Activated B cell treated with CpG ODN at 0.5 μM for 24 hours (primary cell): ENCODE measurements at regions not wholly inside any gene's neighbourhood (a gene's known extent, or its start where the extent isn't known, plus 50 kb on each side); places are given as distances from the start of the nearest gene placed in this dataset.

ENCODE experiments used
- ATAC-seq: fragments of 200-7000 bp; cut with Tn5 transposase; one replicate; pipeline ENCODE4 v1.10.0; 2021; ENCODE audit warnings: low read depth, mild to moderate bottlenecking, moderate library complexity
- CTCF ChIA-PET: fragments of 350-600 bp; sonication (Branson Sonifier 250); formaldehyde crosslinking; loops from one replicate; lab custom pipeline; 2021; ENCODE audit warnings: antibody characterized with exemption; lab: Charles Lee
- POLR2A ChIA-PET: fragments of 350-600 bp; sonication (Branson Sonifier 250); formaldehyde crosslinking; loops from one replicate; lab custom pipeline; 2021; ENCODE audit warnings: antibody characterized with exemption; lab: Charles Lee
- DNase-seq: peaks from one replicate; pipeline ENCODE4 v3.0.0; 2022
- H3K27ac Mint-ChIP-seq: one replicate; pipeline ENCODE4 v1.8.0; 2020; ENCODE audit warnings: mixed read lengths
- H3K27me3 Mint-ChIP-seq: one replicate; pipeline ENCODE4 v1.8.0; 2021; ENCODE audit warnings: mixed read lengths
- H3K36me3 Mint-ChIP-seq: one replicate; pipeline ENCODE4 v1.8.0; 2021; ENCODE audit warnings: low read depth, mixed read lengths
- H3K4me1 Mint-ChIP-seq: one replicate; pipeline ENCODE4 v1.8.0; 2021; ENCODE audit warnings: mixed read lengths
- H3K4me3 Mint-ChIP-seq: one replicate; pipeline ENCODE4 v1.8.0; 2020; ENCODE audit warnings: mild to moderate bottlenecking, mixed read lengths
- H3K9me3 Mint-ChIP-seq: one replicate; pipeline ENCODE4 v1.8.0; 2020; ENCODE audit warnings: mixed read lengths
- intact Hi-C: fragments of 100-400 bp; cut with micrococcal nuclease; formaldehyde crosslinking; loops from one replicate; pipeline ENCODE4 v1.15.1; 2024
- TF ChIP-seq, protein P1 (sequence below): fragments of 200-600 bp; IDR thresholded peaks from one replicate; pipeline ENCODE4 v1.8.0; 2022; ENCODE audit warnings: antibody characterized with exemption, mild to moderate bottlenecking

DNA sequence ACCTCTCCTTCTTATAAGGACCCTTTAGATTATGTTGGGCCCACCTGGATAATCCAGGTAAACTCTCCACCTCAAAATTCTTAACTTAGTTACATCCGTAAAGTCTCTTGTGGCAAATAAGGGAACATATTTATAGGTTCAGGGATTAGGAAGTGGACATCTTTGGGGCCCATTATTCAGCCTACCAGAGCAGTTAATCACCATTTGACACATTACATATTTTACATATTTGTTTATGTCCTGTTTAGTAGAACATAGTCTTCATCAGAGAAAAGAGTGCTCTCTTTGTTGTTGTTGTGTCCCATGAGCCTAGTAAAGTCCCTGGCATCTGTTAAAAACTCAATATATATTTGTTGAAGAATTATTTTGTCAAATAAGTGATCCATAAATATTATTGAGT lies 134.0 kb upstream of the SPATS2L start:
- intact Hi-C loops = no loop called here
- Mint-ChIP-seq H3K9me3 (no peaks in the 10 kb centered on the region), H3K27me3 (peaks cover 3% of the 10 kb centered on the region), H3K4me3 (no peak overlapping the region), H3K27ac (no peak overlapping the region), H3K36me3 (no peaks in the 10 kb centered on the region), H3K4me1 (no peaks in the 10 kb centered on the region)
- TF ChIP-seq, protein P1, sequence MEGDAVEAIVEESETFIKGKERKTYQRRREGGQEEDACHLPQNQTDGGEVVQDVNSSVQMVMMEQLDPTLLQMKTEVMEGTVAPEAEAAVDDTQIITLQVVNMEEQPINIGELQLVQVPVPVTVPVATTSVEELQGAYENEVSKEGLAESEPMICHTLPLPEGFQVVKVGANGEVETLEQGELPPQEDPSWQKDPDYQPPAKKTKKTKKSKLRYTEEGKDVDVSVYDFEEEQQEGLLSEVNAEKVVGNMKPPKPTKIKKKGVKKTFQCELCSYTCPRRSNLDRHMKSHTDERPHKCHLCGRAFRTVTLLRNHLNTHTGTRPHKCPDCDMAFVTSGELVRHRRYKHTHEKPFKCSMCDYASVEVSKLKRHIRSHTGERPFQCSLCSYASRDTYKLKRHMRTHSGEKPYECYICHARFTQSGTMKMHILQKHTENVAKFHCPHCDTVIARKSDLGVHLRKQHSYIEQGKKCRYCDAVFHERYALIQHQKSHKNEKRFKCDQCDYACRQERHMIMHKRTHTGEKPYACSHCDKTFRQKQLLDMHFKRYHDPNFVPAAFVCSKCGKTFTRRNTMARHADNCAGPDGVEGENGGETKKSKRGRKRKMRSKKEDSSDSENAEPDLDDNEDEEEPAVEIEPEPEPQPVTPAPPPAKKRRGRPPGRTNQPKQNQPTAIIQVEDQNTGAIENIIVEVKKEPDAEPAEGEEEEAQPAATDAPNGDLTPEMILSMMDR = no peak
- DNase-seq = no peak
- POLR2A ChIA-PET = no interaction called here
- CTCF ChIA-PET = no interaction called here
- no peak for ATAC-seq

DNA sequence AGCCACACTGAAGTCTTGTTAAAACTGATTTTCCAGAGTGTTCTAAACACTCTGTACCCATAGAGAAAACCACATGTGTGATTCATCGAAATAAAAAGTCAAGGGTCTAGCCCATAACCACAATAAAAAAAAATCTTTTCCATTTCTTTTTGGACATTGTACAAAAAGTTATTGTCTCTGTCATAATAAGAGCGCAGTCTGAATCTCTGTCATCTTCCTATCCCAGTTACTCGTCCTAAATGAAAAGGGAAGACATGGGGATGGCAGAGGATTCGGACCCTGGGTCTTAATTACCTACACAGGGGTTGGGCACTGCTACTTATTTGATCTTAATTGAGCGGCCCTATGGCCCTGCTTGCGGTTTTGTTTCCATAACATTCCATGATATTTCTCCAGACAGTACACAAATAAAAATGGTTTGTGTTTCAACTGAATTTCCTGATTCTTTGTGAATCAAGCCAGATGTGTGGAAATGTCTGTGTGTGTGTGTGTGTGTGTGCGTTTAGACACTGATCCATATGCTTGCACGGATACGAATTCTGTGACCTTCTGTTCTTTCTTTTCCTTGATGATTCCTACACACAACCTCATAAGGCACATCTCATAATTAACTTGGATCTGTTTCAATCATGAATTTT lies 133.4 kb upstream of the SPATS2L start:
- Mint-ChIP-seq H3K27me3 (peaks cover 3% of the 10 kb centered on the region), H3K36me3 (no peaks in the 10 kb centered on the region), H3K9me3 (no peaks in the 10 kb centered on the region), H3K4me1 (no peaks in the 10 kb centered on the region), H3K27ac (no peak overlapping the region), H3K4me3 (no peak overlapping the region)
- DNase-seq (no peak), ATAC-seq (no peak)
- ChIA-PET POLR2A (no interaction called here), CTCF (no interaction called here)
- intact Hi-C loops = no loop called here
- TF ChIP-seq, protein P1 = no peak

- Mint-ChIP-seq H3K36me3 (no peaks in the 10 kb centered on the region), H3K9me3 (no peaks in the 10 kb centered on the region), H3K27me3 (peaks cover 3% of the 10 kb centered on the region), H3K4me3 (no peak overlapping the region), H3K4me1 (no peaks in the 10 kb centered on the region), H3K27ac (no peak overlapping the region)
- TF ChIP-seq, protein P1 = no peak
- intact Hi-C loops = no loop called here
- CTCF ChIA-PET = no interaction called here
- no peak for ATAC-seq
- POLR2A ChIA-PET = no interaction called here
- DNase-seq = no peak
These were observed 132.8 kb upstream of the SPATS2L start for GRCh38 chr2:200173691-200174090.

- no peak overlapping the region for H3K27ac Mint-ChIP-seq
- no peak overlapping the region for H3K4me3 Mint-ChIP-seq
- intact Hi-C loops = no loop called here
- no peak for DNase-seq
- POLR2A ChIA-PET = no interaction called here
- TF ChIP-seq, protein P1 = no peak
- ATAC-seq = no peak
- H3K36me3 Mint-ChIP-seq = no peaks in the 10 kb centered on the region
- CTCF ChIA-PET = no interaction called here
- peaks cover 3% of the 10 kb centered on the region for H3K27me3 Mint-ChIP-seq
- H3K4me1 Mint-ChIP-seq = no peaks in the 10 kb centered on the region
- H3K9me3 Mint-ChIP-seq = no peaks in the 10 kb centered on the region
These were observed 131.9 kb upstream of the SPATS2L start for GRCh38 chr2:200174433-200175216.

GRCh38 chr2:200177971-200178911 lies 128.3 kb upstream of the SPATS2L start:
- Mint-ChIP-seq H3K4me3 (no peak overlapping the region), H3K4me1 (no peaks in the 10 kb centered on the region), H3K9me3 (no peaks in the 10 kb centered on the region), H3K27ac (no peak overlapping the region), H3K27me3 (peaks cover 10% of the 10 kb centered on the region), H3K36me3 (no peaks in the 10 kb centered on the region)
- intact Hi-C loops = no loop called here
- DNase-seq = no peak
- TF ChIP-seq, protein P1 = no peak
- ATAC-seq = no peak
- ChIA-PET CTCF (no interaction called here), POLR2A (no interaction called here)
